ENCODE measurements at regions not wholly inside any gene's neighbourhood (a gene's known extent, or its start where the extent isn't known, plus 50 kb on each side); places are given as distances from the start of the nearest gene placed in this dataset.

DNA sequence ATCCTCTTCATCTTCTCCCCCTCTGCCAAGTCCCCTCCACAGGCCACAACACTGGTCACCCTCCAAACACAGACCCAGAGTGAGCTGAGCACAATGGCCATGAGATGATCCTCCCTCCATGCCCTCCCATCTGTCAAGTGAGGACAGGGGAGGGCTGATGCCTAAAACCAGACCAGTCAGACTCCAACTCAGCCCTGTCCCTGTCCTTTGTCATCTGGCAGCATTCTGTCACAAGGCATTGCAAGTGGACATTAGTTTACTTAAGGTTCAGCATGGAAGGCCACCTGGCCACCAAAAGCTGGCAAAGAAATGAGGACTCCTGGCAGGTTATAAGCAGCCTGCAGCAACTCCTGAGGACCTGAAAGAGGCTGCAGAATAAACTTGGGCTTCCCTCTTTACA, 136.2 kb upstream of the SLC30A5 start:
- no peak for DNase-seq

DNA sequence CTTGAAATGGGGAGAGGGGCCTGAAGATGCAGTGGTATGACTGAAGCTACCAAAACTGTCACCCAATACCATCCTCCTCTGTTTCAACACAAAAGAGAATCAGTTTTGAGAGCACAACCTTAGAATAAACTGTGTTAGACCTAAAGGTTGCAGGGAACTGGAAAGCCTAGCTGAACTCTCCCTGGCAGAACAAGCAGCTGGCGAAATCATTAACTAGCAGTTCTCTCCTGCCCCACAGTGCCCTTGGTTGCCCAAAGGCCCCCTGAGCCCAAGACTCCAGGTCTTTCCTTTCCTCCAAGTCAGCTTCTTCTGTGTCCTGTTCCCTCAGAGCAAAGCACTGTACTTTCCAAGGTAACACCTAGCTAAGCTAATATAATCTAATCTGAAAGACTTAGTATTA, 135.4 kb upstream of the SLC30A5 start:
- no peak for DNase-seq

- no peak for DNase-seq
Measured at GRCh38 chr5:68960456-68960855, 133.4 kb upstream of the SLC30A5 start.

GRCh38 chr5:68960961-68961360, 132.9 kb upstream of the SLC30A5 start:
- no peak for DNase-seq

DNA sequence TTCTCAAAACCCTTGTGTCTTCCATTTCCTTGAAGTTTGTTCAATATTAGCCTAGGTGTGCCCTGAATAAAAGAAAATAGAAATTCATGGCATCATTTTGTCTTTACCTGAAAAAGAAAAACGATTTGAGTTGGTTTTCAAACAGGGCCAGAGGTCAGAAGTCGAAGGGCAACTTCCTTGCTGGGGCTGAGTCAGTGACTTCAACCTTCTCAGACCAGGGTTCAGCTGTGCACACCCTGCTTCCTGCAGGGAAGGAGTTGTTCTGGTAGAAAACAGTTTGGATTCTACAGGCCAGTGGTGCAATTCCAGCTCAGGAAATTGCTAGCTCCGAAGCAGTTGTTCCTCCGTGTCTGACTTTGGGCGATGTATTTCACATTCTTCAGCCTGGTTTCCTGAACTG, 132.1 kb upstream of the SLC30A5 start:
- no peak for DNase-seq

DNA sequence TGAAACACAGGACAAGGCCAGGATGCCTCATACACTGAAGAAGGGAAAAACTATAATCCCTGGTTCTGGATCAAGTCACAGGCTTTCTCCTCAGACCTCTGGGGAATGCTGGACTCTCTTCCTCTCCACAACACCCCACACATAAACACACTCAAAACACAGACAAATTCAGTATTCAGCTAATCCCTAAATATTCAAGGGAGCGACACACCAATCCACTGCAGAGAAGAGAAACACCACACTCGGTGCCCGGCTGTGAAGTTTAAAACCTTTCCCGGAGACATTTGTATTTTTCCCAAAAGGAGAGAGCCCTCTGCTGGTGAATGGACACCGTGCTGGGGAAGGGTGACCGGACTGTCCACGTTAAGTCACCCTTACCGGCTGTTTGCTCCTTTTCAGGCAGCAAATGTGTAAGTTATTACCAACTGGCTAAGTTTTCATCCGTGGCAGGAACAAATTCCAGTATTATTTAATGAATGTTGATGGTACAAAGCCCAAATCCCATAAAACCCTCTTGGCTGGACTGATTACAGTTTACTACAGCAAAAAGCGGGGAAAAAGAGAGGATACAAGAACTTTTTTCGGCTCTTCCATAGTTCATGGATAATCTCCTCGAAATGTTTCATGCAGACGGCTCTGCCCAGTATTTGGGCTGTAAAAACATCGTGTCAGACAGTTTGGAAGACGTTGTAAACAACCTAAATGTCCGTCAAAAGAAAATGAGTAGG, 130.9 kb upstream of the SLC30A5 start:
- peak in 1 of 2 experiments; percentile 72 for DNase-seq

GRCh38 chr5:68964679-68965078, 129.1 kb upstream of the SLC30A5 start:
- no peak for DNase-seq

- no peak for DNase-seq
Measured at GRCh38 chr5:68965926-68966325, 127.9 kb upstream of the SLC30A5 start.

DNA sequence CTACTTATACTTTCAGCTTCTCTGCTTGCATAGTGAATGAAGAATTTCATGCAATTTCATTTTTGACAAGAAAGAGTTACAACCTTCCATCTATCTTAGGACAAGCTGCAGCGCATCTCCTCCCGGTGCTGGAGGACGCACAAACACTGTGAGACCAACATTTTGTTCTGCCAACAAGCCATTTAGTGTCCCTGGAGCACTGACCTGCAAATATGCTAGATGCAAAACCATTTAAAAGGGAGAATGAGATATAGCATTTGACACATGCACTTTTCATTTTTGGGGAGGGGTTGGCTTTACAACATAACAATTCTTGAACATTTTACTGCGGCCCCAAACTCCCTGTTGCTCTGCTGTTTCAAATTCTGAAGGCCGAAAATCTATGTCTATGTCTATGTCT, 127.2 kb upstream of the SLC30A5 start:
- no peak for DNase-seq

DNA sequence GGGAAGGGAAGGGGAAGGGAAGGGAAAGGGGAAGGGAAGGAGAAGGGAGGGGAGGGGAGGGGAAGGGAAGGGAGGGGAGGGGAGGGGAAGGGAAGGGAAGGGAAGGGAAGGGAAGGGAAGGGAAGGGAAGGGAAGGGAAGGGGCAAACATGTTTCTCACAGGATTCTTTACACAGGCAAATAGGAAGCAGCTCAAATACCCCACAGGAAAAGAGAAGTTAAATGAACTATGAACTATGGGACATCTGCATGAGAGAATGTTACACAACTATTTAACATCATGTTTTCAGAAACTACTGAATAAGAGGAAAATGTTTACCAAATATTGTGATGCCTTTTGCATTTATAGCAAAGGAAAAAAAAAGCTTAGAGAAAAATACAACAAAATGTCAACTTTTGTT, 125.4 kb upstream of the SLC30A5 start:
- no peak for DNase-seq

DNA sequence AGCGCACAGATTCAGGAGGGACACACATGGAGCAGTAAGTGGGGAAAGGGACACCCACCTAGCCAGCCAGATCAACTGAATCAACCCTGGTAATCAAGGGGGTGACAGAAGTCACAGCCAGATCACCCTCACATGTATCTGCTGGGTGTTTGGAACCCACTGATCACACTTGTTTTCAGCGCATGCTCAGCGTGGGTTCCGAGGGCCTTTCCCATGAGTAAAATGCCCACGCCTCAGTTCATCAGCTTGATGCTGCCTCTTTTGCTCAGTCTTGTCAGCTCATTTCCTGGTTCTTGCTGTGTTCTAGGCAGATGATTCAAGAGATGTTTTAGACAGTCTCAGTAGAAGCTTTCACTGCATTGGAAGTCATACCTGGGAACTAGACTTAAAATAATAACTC, 123.2 kb upstream of the SLC30A5 start:
- no peak for DNase-seq

DNA sequence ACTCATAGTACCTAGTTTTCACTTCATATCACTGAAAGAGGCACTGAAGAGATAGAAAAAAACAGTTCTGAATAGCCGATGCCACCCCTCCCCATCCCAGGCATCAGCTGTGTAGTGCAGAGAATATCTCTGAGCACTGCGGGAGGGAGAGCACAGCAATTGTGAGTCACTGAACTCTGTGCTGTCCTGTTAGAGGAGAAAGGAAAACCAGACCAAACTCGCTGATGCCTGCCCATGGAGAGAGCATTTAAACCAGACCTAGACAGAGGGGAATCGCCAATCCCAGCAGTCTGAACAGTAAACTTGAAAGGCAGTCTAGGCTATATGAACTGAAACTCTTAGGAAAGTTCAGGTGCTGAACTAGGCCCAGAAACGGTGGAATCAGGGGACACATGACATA, 120.1 kb upstream of the SLC30A5 start:
- DNase-seq = no peak

DNA sequence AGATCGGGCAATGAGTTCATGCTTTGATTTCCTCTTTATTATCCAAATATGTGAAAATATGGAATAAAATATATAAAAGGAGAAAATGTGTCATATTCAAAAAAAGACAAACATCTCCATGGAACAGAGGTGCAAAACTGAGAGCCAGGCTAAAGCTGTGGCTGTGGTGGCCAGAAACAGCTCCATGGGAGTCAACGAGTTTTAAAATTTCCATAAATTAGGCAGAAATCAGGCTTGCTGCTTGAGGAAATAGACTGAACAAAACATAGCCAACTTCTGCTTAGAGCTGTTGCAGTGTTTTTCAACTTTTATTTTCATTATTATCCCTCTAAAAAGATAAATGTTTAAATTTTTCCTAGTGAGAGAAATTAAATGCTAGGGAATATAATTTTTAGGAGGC, 110.8 kb upstream of the SLC30A5 start:
- DNase-seq = no peak

DNA sequence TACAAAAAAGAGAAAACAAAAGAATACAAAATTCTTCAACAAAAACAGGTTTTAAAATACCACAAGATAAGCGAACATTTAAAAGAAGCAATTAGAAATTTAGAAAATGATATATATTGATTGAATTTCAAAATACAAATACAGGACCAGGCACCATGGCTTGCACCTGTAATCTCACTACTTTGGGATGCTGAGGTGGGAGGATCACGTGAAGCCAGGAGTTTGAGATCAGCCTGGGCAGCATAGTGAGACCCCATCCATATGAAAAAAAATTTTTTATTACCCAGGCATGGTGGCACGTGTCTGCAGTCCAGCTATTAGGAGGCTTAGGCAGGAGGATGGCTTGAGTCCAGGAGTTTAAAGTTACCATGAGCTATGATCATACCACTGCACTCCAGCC, 109.9 kb upstream of the SLC30A5 start:
- DNase-seq = no peak

GRCh38 chr5:68991279-68992084, 102.3 kb upstream of the SLC30A5 start:
- no peak for DNase-seq

DNA sequence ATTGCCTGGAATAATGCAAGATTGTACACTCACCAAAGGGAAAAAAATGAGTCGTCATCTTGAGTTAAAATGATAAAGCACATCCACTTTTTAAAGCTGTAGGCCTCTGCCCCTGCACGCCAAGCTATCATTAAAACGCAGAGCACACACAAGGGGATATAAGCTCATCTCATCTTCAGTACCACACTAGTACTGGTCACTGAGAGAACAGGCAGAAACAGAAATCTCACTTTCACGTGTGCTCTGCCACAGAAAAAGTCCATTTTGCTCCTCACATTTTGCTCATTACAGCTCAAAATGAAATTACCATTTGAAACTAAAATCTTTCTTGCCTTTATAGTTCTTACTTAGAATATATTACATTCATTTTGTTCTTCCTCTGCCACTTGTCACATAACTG, 99.2 kb upstream of the SLC30A5 start:
- DNase-seq = no peak

- DNase-seq = no peak
Measured at GRCh38 chr5:68995845-68996545, 97.8 kb upstream of the SLC30A5 start.

- no peak for DNase-seq
Measured at GRCh38 chr5:68999181-68999580, 94.6 kb upstream of the SLC30A5 start.

DNA sequence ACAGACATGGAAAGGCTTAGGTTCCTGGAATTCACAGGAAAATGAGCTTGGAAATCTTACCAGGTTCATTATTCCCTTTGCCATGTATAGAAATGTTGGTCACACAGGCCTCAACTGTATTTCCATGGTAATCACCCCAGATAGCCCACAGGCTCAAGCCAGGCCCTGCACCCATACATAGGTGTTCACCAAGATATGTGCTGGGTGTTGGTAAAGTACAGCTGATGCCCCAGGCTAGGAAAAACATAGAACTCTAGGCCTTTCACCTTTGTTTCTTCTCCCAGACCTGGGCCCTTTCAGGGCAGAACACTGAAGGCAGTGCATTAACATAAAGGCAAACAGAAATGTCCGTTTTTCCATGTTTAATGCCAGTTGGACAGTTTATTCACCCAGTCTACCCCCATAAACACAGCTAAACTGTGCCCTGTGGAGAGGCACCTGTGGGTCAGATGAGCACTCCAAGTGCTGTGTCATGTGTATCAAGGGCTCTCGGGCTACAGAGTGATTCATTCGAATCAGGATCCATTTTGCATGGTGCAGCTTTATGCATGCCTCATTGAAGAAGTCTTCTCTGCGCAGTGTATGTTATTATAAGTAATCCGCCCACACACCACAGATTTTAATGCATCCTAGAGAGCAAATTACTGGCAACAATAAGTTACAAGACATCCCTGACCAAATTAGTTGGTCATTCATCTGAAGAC, 93.4 kb upstream of the SLC30A5 start:
- no peak for DNase-seq

- no peak for DNase-seq
Measured at GRCh38 chr5:69000949-69001348, 92.9 kb upstream of the SLC30A5 start.

GRCh38 chr5:69001627-69002026, 92.2 kb upstream of the SLC30A5 start:
- DNase-seq = no peak

DNA sequence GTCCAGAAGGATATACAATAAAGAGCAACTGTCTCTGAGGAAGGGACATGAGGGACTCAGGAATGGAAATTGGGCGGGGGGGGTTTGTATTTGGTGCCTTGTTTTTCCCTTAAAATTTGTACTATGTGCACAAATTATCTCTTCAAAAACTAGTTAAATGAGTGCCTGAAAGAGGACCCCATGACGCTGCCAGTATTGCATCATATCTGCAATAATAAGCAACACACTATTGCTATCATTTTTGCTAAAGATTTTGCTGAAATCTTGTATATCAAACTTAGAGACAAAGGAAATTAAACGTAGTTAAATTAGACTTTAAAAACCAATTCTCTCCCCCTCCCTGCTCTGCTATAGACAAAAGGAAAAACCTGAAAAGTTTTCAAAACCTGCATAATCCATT, 89.7 kb upstream of the SLC30A5 start:
- no peak for DNase-seq

DNA sequence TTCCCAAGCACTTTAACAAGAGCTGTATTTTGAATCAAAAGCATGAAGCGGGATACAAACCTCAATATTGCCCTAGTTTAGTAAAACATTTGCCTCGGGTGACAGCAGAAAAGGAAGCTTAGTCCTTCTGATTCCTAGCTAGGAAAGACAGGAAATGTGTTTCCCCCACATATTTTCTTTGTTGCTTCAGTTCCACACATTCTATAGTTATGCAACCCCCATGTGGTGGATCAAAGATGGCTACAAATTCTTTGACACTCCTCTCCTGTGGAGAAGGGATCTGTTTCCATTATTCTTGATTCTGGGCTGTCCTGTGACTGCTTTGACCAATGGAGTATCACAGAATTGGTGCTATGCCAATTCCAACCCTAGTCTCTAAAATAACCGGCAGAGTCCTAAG, 89.1 kb upstream of the SLC30A5 start:
- no peak for DNase-seq
